GM18502 (cell line): ENCODE measurements at regions not wholly inside any gene's neighbourhood (a gene's known extent, or its start where the extent isn't known, plus 50 kb on each side); places are given as distances from the start of the nearest gene placed in this dataset.

Experiments
- ATAC-seq: cut with Tn5 transposase; IDR thresholded peaks from one replicate; pipeline ENCODE4 v1.9.1; 2021; ENCODE audit warnings: mild to moderate bottlenecking; ENCODE audit not compliant: unreplicated experiment, poor library complexity

- ATAC-seq, result no peak
These were observed 288.2 kb downstream of the GLRX3 start for GRCh38 chr10:130424418-130424817.

- no peak for ATAC-seq
These were observed 289.0 kb downstream of the GLRX3 start for GRCh38 chr10:130425169-130425568.

GRCh38 chr10:130425881-130426435, 289.8 kb downstream of the GLRX3 start:
- no peak for ATAC-seq

- no peak for ATAC-seq
These were observed 291.1 kb downstream of the GLRX3 start for GRCh38 chr10:130427216-130427722.

GRCh38 chr10:130428936-130429335, 292.7 kb downstream of the GLRX3 start:
- ATAC-seq, result no peak

GRCh38 chr10:130429809-130430208, 293.6 kb downstream of the GLRX3 start:
- no peak for ATAC-seq

- no peak for ATAC-seq
These were observed 294.1 kb downstream of the GLRX3 start for GRCh38 chr10:130430291-130430690.

- no peak for ATAC-seq
These were observed 294.9 kb downstream of the GLRX3 start for GRCh38 chr10:130430852-130431704.

GRCh38 chr10:130432271-130432670, 296.1 kb downstream of the GLRX3 start:
- no peak for ATAC-seq

GRCh38 chr10:130432850-130433249, 296.7 kb downstream of the GLRX3 start:
- no peak for ATAC-seq

- no peak for ATAC-seq
These were observed 298.5 kb downstream of the GLRX3 start for GRCh38 chr10:130434446-130435385.

GRCh38 chr10:130435961-130436360, 299.8 kb downstream of the GLRX3 start:
- no peak for ATAC-seq

- ATAC-seq, result no peak
These were observed 302.7 kb downstream of the GLRX3 start for GRCh38 chr10:130438861-130439260.

- ATAC-seq, result no peak
These were observed 303.6 kb downstream of the GLRX3 start for GRCh38 chr10:130439766-130440165.

GRCh38 chr10:130440494-130440893, 304.3 kb downstream of the GLRX3 start:
- no peak for ATAC-seq

- ATAC-seq, result no peak
These were observed 304.8 kb downstream of the GLRX3 start for GRCh38 chr10:130440971-130441370.

GRCh38 chr10:130443066-130443465, 306.9 kb downstream of the GLRX3 start:
- ATAC-seq, result no peak

GRCh38 chr10:130453036-130453720, 317.0 kb downstream of the GLRX3 start:
- ATAC-seq, result no peak

- no peak for ATAC-seq
These were observed 317.7 kb downstream of the GLRX3 start for GRCh38 chr10:130453721-130454542.
